ENCODE measurements at regions not wholly inside any gene's neighbourhood (a gene's known extent, or its start where the extent isn't known, plus 50 kb on each side); places are given as distances from the start of the nearest gene placed in this dataset.
"Not testable (repeated sequence)": the region's sequence is repeated elsewhere in the genome, so short reads cannot be mapped to it uniquely, and the experiment has no call there.

- no peak for DNase-seq (ENCODE audit: insufficient read length, low spot score)
- FAIRE-seq: no peak
These were observed 226.1 kb upstream of the PRKD1 start for GRCh38 chr14:30153717-30154116.

DNA sequence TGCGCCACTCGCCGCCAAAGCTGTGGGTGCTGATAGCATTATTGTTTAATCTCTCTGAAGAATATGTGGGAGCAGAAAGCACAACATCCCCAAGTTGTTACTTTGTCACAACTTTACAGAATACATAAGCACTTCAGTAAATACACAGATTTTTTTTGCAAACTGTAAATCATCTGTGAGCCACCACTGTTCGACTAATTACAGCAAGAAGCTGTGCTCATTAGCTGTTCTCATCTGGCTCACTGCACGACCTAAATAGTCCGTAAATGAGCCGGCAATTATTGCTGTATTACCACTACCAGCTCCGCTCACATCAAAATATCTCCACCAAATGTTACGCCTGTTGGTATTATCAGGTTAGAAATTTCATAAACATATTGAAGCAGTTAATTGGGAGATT is 228.9 kb upstream of the PRKD1 start:
- DNase-seq (ENCODE audit: insufficient read length, low spot score) (no peak), FAIRE-seq (no peak)

DNA sequence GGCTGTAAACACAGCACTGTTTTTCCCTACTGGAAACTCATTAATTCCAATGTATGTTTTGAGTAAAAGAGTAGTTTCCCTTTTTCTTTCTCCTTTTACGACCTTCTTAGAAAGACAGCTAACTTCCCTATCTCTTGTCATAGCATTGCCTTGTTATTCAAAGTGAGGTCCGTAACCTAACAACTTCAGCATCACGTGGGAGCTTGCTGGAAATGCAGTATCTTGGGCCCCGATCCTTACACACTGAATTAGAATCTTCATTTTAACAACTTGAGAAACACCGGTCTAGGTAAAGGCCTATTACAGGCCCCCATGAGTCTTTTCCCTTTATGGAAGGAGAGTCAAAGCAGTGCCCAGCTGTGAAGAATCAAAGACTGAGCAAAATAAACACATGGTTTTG is 230.7 kb upstream of the PRKD1 start:
- FAIRE-seq: no peak
- no peak for DNase-seq (ENCODE audit: insufficient read length, low spot score)

- DNase-seq (ENCODE audit: insufficient read length, low spot score) (no peak), FAIRE-seq (no peak)
These were observed 231.7 kb upstream of the PRKD1 start for GRCh38 chr14:30159374-30159773.

DNA sequence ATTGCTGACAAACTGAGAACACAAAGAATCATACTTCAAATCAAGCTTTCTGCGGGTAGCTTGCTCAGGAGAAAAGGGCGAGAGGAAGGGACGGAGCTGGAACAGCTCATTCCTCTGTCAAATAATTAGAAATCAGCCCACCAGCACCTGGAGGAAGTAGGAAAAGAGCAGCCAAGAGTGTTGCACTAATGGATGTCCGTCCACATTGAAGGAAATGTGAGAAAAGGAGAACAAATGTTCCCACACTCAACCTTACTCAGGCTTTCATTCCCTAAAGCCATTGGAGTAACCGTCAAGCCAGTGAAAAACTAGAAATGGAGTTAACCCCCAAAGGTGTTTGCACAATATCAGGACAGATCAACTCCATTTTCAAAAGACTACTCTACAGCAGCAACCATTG is 233.0 kb upstream of the PRKD1 start:
- DNase-seq (ENCODE audit: insufficient read length, low spot score) (no peak), FAIRE-seq (no peak)

- DNase-seq (ENCODE audit: insufficient read length, low spot score) (no peak), FAIRE-seq (peak; percentile 9)
These were observed 234.4 kb upstream of the PRKD1 start for GRCh38 chr14:30162066-30162465.

- FAIRE-seq (peak; percentile 70), DNase-seq (ENCODE audit: insufficient read length, low spot score) (no peak)
These were observed 237.6 kb upstream of the PRKD1 start for GRCh38 chr14:30165255-30165654.

DNA sequence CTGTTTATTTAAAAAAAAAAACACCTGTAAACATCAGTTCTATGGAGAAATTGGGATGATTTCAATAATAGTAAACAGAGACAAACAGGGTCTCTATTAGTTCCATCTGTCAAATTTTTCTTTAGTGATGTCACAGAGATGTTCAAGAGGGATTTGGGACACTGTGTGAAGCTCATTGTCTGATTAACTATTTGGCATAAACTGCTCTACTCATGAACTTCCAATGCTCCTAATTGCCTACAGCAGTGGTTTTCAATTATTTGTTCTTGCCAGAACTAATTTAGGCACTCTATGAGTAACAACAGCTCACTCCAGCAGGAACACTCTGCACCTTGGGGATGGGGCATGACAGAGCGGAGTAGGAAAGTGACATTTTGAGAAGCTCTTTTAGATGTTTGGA is 250.1 kb upstream of the PRKD1 start:
- FAIRE-seq (no peak), DNase-seq (ENCODE audit: insufficient read length, low spot score) (no peak)

DNA sequence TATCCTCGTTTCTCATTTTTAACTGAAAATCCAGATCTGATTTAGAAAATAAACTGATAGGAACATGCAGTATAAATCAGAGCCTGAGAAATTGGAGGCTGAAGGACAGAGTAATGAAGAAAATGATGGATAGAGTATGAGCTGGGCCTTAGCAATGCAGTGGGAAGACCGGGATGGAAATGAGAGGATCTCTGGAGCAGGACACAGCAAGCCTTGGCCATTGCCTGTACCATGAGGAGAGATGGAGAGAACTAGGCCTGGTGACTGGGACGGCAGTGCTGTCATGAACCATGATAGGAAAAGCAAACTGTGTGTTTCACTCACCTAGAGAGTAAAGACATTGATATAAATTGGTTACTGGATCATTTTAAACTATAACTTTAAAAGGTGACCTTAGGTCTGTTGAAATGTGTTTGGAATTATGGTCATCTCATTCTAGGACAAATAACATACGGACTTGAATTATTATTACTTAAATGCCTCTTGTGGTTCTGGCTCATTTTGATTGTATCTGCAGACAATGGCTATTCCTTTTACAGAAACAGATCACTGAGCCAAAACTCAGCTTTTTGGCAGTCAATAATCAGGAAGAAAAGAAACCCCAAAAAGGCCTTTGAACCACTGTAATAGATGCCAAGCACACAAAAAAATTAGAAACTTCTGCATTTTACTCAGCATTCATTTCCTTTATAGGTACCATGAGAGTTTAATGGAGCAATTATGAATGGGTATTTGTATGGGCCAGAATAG is 251.9 kb upstream of the PRKD1 start:
- DNase-seq (ENCODE audit: insufficient read length, low spot score): no peak

DNA sequence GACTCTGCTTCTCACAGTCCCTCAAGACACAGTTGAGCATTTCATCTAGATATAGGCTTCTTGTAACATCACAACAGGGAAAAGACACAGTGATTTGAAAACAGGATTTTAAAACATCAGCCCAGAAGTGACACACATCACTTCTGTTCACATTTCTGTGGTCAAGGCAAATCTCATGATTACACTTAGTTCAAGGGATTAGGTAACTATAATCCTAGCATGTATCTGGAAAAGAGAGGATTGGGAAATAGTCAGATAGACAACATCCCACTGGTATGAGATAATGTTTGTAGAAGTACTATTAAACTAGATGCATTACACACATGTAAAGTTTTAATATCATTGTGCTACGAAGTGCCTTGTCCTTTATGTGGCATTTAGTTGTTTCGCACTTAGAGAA is 252.6 kb upstream of the PRKD1 start:
- no peak for DNase-seq (ENCODE audit: insufficient read length, low spot score)
- peak; percentile 86 for FAIRE-seq

More for the DNA sequence above, 251.9 kb upstream of the PRKD1 start:
- peak; percentile 23 for FAIRE-seq

DNA sequence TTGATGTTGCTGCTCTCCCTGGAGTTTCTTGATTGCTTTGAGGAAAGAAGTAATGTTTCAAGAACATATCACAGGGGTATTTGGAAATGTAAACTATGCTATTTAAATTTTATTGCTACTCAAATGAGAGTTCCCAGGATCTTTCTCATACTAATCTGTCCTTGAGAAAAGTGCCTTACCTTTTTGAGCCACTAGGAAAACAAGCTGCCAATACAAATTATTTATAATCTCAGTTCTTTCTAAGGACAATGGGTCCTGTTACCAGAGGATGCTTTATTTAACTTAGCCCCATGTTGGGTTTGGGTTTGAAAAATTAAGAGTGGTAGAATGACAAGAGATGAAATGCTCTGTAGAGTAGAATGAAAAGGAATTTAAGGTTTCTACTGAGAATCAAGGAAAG is 258.2 kb upstream of the PRKD1 start:
- FAIRE-seq: no peak
- no peak for DNase-seq (ENCODE audit: insufficient read length, low spot score)

DNA sequence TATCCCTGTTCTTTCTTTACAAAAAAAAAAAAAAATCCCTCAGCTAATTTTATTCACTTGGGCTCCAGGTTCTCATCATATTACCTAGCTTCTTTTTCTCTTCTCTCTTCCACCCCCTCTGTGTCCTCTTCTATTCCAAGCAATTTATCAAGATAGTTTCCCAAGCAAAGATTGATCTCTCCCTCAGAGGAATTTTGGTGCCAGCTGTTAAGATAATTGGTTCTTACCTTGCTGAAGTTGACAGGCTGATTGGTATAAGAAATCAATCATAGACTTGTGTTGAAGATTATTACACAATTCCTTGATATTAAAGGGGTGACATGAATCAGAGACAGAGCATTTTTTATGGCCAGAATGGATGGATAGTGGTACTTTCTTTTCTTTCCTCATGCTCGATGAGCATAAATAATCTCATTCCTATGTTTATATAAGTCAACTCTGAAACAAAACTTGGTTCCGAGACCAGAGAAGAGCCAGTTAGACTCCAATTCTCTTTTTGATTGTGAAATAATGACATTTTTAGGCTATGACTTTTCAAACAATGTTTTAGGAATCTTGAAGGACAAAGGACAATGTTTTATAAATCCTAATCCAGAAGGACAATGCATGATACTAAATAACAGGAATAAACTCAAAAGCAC is 264.1 kb upstream of the PRKD1 start:
- no peak for FAIRE-seq
- no peak for DNase-seq (ENCODE audit: insufficient read length, low spot score)

DNA sequence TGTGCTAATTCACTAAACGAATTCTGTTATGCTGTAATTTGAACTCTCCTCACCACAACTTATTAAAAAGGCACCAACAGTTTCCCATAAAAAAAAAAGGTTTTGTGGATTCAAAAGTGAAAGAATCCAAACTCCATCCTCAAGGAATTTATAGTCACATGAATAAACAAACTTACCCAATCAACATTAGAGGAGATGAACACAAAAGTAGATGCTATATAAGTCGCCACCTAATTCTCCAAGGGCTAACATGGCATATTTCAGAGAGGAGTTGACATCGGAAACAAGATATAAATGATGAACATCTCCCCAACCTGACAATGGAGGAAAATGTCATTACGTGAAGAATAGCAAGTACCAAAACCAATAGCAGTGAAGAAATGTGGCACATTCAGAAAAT is 265.5 kb upstream of the PRKD1 start:
- FAIRE-seq (no peak), DNase-seq (ENCODE audit: insufficient read length, low spot score) (no peak)

- FAIRE-seq (peak; percentile 49), DNase-seq (ENCODE audit: insufficient read length, low spot score) (no peak)
These were observed 266.3 kb upstream of the PRKD1 start for GRCh38 chr14:30193845-30194501.

- peak; percentile 42 for DNase-seq (ENCODE audit: insufficient read length, low spot score)
- no peak for FAIRE-seq
These were observed 267.1 kb upstream of the PRKD1 start for GRCh38 chr14:30194741-30195148.

DNA sequence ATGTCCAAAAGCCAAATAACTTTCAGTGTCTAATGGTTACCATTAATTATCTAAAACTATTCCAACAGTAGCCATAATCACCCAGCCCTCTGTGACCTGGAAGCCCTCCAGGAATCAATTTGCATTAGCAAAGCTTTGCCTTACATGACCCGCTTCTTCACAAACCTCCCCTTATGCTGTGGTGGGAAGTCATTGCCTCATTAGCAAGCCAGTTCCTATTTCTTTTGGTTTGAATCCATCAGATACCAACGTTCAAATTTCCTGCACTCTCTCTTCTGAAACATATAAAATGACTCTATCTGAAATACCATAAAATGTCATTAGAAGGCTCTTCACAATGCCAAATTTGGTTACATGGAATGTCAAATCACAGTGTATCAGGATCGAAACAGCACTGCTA is 268.3 kb upstream of the PRKD1 start:
- no peak for DNase-seq (ENCODE audit: insufficient read length, low spot score)
- no peak for FAIRE-seq

- no peak for FAIRE-seq
- no peak for DNase-seq (ENCODE audit: insufficient read length, low spot score)
These were observed 269.2 kb upstream of the PRKD1 start for GRCh38 chr14:30196861-30197260.

DNA sequence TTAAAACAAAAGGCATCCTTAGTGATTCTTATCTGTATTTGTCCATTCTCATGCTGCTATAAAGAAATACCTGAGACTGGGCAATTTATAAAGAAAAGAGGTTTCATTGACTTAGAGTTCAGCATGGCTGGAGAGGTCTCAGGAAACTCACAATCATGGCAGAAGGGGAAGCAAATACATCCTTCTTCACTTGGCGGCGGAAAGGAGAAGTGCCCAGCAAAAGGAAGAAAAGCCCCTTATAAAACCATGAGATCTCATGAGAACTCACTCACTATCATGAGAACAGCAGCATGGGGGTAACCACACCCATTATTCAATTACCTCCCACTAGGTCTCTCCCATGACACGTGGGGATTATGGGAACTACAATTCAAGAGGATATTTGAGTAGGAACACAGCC is 271.1 kb upstream of the PRKD1 start:
- not testable (repeated sequence) for DNase-seq (ENCODE audit: insufficient read length, low spot score); FAIRE-seq

DNA sequence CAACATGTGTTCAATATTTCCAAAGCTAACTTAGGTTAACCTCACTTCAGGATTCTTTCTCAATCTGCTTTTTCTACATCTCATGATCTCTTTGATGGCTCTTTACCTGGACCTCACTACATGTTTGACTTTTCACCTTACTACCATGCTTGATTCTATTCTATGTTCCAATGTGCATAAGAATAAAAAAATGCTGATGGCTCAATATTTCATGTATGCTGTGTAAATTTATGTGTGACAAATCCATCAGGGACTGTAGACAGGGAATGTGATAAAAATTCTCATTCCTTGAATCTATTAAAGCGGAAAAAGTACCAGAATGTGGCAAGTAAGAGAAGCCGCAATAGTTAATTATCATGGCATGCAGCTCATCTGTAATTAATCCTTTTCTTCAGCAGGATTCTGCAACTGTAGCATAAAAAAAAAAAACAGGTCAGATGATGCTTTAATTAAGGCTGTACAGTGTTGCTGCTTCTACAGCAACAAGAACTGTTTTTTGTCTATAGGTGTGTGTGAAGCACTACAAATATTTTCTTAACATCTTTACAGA is 276.9 kb upstream of the PRKD1 start:
- no peak for FAIRE-seq

DNA sequence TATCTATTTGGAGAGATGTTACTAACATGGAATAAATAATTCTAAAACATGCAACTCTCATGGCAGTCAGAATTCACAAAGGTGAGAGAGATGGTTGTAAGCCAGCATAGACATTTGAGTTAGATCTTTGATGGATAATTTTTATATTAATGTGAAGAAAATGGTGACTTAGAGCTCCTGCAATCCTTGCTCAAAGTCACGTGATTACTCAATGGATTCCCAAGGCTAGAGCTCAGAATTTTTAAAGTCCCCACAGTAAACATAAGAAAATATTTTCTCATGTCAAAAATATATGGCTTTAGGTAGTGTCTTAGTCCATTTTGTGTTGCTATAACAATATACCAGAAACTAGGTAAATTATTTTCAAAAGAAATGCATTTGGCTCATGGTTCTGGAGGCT is 281.5 kb upstream of the PRKD1 start:
- FAIRE-seq (no peak), DNase-seq (ENCODE audit: insufficient read length, low spot score) (no peak)

More for the DNA sequence above, 276.9 kb upstream of the PRKD1 start:
- DNase-seq (ENCODE audit: insufficient read length, low spot score): no peak

DNA sequence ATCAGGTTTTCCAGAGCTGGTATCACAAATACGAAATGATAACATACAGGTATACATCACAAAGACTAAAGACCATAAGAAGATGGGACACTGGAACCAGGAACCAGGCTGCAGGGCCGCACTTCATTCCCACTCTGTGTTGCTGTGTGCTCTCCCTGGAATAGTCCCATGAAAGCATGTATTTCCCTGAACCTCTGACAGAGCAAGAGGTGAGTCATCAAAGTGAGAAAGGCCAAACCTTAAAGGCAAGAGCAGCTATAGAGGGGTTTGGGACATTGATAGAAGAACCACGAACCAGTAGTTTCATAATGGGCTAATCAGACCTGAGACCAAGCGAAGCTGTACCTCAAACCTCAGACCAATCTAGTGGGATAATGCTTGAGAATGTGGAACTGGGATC is 283.0 kb upstream of the PRKD1 start:
- FAIRE-seq: no peak
- no peak for DNase-seq (ENCODE audit: insufficient read length, low spot score)

GRCh38 chr14:30211326-30211725 is 283.7 kb upstream of the PRKD1 start:
- DNase-seq (ENCODE audit: insufficient read length, low spot score): no peak
- no peak for FAIRE-seq
